ENCODE measurements at regions not wholly inside any gene's neighbourhood (a gene's known extent, or its start where the extent isn't known, plus 50 kb on each side); places are given as distances from the start of the nearest gene placed in this dataset.

- TF ChIP-seq CTCF (IDR thresholded peaks at IDR 0.05) (no peak), POLR2A (IDR thresholded peaks at IDR 0.05) (no peak)
Measured at GRCh38 chr16:85337910-85338637, 225.8 kb upstream of the CIBAR2 start.

All from body of pancreas (tissue), 4 donors.